GM21619 (cell line): ENCODE measurements at regions not wholly inside any gene's neighbourhood (a gene's known extent, or its start where the extent isn't known, plus 50 kb on each side); places are given as distances from the start of the nearest gene placed in this dataset.

Experiments used
- ATAC-seq: cut with Tn5 transposase; IDR thresholded peaks from one replicate; pipeline ENCODE4 v1.9.1; 2021; ENCODE audit not compliant: unreplicated experiment

DNA sequence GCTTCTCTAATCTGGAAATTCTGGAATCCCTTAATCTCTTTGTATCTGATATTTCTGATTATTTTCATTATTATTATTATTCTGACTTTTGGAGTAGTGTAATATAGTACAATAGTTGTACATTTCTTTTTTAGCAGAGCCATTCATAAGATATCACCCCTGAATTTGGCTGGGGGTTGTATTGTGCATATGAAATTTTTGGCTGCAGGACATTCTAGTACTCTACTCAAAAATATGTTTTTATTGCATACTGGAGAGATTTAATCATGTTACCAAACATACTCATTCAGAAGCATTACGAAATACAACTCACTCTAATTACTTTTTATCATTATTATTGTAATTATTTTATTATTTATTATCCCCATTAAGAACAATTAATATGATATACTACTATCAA lies 589.7 kb upstream of the KCNMB2 start:
- ATAC-seq: no peak

DNA sequence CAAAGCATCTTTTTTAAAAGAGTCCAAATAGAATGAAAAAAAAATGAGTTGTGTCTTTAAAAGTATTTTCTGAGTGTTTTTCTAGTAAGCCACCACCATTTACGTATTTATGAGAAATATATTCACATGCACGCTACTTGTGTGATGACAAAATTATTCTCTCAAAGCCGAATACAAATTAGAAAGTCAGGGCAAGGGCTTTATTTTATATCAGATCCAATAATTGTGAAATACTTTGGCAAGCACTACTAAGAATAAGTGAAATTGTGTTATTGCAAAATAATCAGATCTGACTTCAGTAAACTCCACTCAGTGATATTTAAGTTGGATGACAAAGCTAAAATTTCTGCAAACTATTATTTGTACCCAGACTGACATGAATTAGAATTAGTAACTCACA lies 589.3 kb upstream of the KCNMB2 start:
- ATAC-seq: no peak

DNA sequence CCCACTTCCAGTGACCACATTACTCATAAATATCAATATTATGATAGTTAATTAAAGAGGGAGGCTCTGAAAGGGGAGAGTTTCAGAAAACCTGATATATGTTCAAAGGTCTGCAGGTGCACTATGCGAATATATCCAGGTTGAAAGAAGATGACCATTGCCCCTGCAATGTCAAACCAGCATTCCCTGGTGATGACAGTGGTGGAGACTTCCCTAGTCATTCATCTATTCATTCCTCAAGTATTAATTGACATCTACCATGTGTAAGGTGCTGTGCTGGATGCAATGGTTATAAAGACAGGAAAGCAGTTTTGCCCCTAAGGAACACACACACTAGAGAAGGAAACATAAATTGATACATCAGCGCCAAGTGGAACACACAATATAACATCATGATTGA lies 588.3 kb upstream of the KCNMB2 start:
- ATAC-seq: no peak

DNA sequence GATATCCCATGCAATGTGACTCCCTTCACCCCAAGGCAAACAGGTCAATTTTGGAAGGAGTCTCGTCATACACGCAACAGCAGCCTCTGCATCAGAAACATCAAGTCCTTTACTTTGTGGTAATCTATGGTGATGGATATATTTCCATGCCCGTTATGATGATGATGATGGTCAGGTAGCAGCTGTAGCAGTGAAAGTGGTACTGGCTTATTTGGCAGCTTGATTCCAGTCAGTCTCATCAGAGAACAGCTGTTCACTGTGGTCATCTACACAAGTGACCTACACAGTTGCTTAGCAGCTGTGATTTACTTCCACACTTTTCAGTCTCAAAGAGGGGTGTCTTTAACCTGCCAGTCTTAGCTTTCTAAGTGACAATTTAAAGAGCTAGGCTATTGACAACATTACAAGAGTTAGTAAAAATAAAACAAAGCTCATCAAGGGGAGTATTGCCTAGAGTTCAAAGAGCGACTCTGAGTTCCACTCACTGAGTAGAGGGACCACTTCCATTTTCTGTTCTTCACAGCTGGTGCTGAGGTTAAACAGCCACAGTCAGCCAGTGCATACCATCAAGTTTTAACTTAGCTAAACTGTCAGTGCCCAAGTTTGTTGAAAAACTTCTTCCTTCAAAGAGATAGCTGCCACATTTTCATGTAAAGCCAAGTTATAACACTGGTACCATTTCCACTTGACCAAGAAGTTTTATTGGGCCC lies 587.4 kb upstream of the KCNMB2 start:
- no peak for ATAC-seq

DNA sequence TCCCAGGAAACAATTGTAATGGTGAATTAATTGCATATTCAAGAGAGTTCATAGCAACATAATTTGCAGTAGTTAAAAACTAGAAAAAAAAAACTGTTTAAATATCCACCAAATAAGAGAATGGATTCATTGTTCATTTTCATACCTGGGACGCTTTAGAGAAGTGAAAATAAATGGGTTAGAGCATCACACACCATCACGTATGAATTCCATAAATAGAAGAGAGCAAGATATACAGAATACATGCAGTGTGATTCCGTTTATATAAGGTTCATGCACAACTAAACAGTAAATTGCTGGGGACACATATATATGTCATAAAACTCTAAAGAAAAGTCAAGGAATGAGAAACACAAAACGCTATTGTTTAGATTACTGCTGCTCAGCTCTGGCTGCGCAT lies 577.0 kb upstream of the KCNMB2 start:
- no peak for ATAC-seq

DNA sequence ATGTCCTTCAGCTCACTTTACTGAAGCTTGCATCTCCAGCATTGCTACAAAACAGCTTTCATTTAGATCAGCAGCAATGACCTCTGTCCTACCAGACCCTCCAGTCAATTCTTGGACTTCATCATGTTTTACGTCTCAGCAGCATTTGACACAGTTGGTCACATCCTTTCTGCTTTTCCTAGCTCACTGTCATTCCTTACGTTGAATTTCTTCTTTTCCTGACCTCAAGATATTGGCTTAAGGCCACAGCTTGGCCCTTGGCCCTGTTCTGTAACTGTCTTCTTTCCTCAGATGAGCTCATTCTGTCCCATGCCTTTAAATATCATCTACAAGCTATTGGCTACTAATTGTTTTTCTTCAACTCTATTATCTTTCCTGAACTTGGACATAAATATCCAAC lies 576.2 kb upstream of the KCNMB2 start:
- no peak for ATAC-seq

DNA sequence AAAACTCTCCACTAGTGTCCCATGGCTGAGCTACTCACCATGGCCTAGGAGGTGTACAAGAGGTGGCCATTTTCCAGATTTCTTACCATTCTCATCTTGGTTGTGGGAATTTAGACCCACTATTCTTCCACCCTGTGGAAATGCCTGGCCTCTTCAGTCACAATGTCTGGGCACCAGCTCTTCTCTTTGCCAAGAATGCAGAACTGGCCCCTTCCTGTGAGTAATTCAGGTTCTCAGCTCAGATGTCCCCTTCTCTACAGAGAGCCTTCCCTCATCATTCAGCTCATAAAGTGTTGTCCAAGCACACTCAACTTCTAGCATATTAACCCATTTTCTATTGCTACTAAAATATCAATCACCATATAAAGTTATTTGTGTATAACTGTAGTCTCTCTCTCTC lies 575.5 kb upstream of the KCNMB2 start:
- no peak for ATAC-seq

DNA sequence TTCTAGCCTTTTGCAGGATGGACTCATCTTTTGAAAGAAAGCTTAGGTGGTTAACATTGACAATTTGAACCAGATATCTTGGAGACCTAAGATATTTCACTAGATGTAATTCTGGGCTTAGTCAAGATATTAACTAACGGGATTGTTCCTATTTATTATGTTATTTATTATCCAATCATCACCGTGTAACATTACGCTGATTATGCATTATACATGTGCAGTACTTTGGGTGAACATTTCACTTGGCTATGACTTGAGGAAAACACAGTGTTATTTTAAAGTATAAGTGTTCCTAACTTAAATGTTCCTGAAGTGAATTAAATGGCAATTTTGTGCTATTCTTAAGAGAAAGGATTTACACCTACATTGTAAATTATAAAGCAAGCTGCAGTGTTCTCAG lies 574.5 kb upstream of the KCNMB2 start:
- ATAC-seq: no peak

DNA sequence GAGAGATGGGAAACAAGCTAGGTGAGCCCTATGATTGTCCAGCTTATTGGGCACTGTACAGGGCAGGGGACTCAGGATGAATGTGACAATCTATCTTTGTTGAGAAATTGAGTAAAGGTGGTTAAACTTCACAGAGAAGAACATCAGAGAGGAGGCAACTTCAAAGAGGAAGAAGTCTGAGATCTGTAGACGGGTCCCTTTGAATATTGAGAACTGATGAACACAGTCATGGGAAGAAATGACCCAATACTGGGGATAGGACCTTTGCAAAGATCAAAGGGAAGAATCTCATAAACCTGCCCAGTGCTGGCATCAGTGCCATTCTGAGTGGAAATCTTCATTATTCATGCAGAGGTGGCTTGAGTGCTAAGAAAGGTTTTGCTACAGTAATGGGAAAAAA lies 569.7 kb upstream of the KCNMB2 start:
- ATAC-seq: no peak

DNA sequence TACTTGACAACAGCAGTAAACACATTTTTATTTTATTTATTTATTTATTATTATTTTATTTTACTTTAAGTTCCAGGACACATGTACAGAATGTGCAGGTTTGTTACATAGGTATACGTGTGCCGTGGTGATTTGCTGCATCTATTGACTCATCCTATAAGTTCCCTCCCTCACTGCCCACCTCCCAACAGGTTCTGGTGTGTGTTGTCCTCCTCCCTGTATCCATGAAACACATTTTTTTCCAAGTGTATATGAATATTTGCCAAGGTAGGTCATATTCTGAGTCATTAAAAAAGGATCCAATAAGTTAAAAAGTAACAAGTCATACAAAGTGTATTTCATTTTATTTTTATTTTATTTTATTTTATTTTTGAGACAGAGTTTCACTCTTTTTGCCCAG lies 567.3 kb upstream of the KCNMB2 start:
- ATAC-seq: no peak

DNA sequence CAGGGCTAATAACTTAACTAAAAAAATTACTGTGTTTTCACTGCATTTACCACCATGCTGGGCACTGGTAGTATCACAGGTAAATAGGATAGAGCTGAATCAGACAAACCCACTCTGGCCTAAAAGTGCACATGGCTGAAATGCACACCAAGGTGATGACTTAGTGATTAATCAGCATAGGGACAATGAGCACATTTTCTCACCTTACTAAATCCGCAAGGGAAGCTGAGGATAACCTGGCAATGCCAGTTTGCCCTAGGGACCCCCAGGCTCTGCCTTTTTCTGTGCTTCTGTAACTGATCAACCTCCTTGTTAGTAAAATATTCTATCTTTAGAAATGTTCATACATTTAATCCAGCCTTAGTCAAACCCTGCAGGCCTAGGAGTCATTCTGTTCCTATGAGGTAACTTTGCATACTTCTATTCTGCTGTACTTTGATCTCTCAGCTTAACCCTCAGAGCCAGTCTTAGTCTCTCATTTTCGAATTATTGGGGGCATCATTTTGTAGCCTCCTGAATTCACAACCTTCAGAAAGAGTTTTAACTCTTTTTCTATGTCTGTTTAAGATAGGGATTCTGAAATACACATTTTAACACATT lies 562.9 kb upstream of the KCNMB2 start:
- ATAC-seq: no peak

DNA sequence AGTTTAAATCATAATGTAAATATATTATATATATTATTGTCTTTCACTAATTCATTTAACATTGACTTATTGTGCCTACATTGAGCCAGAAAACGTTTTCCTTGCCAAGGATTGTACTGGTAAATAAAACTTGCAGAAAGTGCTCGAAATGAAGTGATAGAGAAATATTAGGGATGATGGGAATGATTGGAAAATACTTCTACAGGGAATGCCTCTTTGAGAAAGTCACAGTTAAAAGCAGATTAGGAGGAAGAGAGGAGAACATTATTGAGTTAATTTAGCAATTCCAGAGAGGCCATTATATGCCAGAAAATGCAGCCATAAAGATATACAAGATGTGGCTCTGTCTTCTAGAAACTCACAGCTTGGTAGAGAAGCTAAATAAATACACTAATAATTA lies 560.0 kb upstream of the KCNMB2 start:
- no peak for ATAC-seq

DNA sequence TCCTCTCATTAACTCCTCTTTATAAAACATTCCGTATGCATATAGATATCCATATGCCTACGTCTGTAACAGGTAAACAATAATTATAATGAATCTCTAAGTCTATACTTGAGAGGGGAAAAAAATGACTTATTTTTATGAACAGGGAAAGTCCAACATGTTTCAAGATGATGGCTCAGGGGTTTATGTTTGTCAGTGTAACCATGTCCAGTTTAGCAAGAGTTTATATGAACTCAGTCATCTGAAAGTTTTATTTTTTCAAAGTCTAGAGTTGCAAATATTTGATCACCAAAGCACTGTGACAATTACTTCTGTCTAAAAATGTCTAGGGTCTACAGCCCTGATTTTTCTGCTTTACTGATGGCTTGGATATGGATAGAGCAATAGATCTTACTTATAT lies 559.4 kb upstream of the KCNMB2 start:
- no peak for ATAC-seq

DNA sequence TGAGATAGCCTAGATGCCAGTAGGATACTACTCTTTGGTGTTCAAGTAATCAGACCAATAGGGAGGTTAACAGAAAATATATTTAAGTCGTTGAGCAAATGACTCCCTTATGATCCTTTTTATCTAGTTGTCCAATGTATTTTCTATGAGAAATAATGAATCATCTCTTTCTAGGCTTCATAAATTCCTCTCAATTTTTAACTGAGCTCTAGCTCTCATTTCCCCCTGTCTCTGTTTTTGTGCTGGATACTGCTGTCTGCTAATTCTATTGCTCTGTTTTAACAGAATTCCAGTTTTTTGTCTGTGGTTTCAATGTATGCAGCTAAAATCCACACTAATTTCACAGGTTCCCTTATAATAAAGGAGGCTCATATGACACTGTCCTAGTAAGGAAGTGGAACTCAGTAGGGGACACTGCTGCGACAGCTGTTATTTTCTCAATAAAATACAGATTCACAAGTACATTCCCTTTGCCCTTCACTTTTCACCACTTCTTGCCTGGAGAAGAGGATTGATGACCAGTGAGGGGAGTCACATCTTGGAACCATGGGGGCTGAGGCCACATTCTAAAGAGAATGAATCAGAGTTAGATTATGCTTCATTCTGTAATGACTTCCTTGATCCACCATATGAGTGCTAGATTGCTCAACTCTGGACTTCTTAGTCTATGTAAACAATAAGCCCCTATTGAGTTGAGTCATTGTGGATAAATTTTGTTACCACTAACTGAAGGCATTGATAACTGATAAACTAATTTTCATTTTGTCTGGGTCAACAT lies 558.7 kb upstream of the KCNMB2 start:
- ATAC-seq: no peak

DNA sequence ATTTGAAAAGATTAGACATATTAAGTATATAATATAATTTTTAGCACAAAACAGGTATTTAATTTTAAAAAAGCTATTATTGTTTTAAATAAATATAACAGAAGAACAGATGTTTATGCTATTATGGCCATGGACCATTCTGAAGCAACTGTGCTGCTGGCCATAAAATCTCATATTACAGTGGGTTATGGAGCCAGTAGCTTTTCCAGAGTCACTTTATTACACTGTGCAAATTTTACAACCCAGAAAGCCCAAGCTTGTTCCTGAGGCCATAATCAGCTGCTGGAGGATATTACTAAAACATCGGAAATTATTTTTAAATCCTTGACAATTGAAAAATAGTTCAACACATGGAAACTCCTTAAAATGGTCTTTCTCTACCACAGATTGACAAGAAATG lies 557.3 kb upstream of the KCNMB2 start:
- no peak for ATAC-seq

DNA sequence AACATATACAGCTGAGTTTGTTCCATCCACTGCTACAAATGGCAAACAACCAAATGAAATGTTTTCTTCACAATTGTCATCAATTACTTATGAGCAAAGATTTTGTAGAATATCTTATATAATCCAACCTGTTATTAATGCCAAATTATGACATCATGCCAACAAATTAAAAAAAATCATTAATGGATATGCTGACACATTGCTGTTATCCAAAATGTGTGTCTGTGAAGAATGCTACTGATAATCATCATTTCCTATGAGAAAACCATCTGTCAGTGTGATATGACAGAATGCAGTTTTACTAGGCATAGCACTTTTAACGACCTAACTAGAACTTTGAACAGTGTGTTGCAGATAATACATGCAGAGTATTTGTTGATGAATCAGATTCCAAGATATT lies 556.5 kb upstream of the KCNMB2 start:
- no peak for ATAC-seq

DNA sequence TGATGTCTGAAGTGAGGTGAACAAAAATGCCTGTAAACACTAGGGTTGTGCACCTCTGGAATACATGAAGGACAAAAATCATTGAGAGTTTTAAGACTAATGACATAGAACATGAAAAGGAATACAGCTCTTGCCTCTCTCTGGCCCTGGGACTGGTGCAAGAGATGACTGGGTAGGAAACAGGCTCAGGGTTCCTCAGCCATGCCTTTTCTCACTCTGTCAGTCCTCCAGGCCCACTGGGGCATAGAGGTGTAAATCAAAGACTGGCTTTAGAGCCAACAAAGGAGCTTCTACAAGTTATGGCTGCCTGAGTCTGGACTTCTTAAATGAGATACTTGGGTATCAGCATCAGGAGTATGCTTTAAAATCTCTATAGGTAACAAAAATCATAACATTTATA lies 554.7 kb upstream of the KCNMB2 start:
- ATAC-seq: no peak

DNA sequence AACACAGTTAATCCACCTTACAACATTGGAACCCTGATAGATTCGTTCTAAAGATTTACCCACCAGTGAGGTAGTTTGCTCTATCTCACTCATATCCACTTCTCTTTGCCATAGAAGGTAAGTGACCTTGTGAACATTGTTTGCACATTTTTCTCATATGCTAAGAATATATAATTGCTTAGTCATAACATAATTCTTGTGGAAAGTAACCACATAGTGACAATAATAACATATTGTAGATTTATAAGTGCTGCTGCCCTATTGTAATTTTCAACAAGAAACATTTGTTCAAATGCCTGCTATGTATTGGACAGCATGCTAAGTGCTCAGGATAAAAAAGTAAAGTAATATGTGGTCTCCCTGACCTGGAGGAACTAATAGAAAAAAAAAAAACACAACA lies 554.2 kb upstream of the KCNMB2 start:
- no peak for ATAC-seq

DNA sequence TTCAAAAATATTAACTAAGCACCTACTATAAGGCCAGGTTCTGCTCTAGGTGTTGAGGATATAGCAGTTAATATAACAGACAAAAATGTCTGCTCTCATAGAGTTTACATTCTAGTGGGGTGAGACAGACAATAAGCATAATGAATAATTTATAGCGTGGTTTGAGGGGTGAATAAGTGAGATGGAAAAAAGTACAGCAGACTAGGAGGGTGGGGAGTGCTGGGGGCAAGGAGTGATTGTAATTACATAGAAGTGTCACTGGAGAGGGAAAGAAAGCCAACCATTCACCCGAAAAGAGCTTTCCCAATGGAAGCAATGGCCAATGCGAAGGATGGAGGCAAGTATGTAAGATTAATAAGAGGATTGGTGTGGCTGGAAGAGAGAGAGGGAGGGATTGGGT lies 552.9 kb upstream of the KCNMB2 start:
- no peak for ATAC-seq

DNA sequence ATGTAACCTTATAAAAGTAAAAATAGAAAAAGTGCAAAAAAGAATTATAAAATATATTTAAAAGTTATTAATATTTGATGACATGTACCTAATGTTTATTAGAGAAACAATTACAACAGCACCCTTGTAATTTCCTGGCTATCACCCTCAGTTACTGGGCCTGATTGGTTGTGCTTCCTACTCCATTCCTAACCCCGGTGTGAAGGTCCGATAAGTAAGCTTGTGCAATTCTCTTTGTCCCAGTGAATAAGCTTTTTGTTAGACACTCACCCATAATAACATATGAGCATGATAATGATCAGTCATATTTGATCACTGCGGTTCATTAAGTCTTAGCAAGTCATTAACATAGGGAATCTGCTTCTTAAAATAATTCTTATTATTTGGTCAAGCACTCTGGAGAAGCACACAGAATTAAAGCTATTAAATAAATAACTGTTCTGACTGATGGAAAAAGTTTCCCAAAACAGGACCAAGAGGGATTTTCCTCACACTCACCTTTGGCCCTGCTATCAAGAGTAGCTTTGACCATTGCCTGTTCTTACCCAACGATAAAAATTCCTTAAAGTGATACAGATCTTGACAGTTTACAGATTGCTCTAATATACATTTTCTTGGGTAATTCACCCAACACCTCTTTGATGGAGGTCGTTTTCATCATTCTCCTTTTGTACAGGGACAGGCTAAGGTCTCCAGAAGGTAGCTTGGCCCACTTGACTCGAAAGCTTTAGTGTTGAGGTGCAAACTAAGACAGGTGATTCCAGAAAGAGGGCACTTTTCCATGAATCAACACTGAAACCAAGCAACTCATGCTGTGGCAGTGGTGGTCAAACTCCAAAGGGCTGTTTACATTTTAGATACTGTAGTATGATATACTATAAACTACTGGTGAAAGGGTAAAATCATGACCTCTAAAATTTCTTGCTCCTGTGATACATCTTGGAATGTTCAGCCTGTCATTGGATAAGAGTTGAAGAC lies 543.0 kb upstream of the KCNMB2 start:
- no peak for ATAC-seq

DNA sequence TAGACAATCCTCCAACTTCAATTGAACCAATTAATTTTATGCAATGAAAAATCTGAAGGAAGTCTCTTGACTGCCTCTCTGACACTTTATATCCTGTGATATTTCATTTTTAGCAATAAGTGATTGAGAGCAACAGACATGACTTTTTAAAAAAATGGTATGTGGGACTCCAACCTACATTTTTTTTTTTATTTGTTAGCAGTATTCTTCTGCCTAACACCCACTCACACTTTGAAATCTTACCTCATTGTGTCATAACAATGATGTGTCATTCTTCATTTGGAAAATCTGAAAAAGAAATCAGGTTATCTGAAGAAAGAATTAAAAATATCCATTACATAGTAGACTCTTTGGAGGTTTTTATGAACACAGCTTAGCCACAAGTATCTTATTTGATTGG lies 541.3 kb upstream of the KCNMB2 start:
- ATAC-seq: no peak
